GM19397 (cell line): ENCODE measurements at regions not wholly inside any gene's neighbourhood (a gene's known extent, or its start where the extent isn't known, plus 50 kb on each side); places are given as distances from the start of the nearest gene placed in this dataset.
"Not testable (repeated sequence)": the region's sequence is repeated elsewhere in the genome, so short reads cannot be mapped to it uniquely, and the experiment has no call there.

Experiments
- ATAC-seq: cut with Tn5 transposase; IDR thresholded peaks from one replicate; pipeline ENCODE4 v1.9.1; 2021; ENCODE audit warnings: mild to moderate bottlenecking, moderate library complexity; ENCODE audit not compliant: unreplicated experiment

DNA sequence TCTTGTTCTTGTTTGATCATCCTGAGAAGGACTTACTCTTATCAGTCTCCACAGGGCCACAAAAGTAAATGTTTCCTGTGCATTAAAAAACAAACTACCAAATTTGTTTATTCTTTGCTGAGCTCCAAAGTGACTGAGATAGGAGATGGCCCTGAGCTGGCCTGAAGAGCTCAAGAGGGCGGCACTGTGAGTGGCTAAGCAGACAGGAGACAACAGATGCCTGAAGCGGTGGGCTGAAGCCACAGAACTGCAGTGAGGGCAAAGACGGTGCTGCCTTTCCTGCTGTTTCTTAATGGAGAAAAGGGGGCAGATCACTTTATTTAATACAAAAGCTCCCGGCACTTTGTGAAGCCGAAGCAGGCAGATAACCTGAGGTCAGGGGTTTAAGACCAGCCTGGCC is 379.6 kb downstream of the ARL4A start:
- ATAC-seq = no peak

DNA sequence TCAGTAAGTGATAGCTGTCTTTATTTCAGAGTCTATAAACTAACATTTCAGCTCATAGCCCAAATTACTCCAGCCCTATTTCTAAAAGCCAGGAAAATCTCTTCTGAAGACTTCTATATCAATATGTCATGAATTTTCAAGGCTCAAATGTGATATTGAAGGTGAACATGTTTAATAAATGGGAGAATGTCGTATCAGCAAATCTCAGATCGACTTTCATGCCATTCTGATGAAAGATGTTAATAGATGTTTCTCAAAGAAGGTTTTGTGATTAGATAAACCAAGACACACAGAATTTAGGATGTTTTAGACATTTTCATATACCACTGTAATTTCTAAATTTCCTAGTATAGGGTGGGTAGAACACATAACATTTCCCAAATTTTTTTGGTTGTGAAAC is 380.6 kb downstream of the ARL4A start:
- no peak for ATAC-seq

DNA sequence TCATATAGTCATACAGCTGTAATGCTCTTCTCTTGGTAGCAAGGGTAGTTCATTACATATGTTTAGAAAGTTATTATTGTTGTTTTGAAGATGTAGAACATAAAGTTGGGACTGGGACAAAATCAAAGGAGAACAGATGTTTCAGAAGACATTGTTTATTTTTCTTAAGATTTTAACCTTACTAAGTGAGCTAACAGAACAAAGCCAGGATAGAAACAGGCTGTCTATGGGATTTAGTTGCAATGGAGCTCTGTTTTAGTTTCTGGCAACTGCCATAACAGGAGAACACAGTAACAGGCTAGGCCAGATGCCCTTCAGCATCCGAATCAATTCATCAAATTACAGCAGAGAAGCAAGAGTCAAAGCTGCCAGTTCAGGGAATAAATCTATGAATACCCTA is 382.4 kb downstream of the ARL4A start:
- ATAC-seq = no peak

DNA sequence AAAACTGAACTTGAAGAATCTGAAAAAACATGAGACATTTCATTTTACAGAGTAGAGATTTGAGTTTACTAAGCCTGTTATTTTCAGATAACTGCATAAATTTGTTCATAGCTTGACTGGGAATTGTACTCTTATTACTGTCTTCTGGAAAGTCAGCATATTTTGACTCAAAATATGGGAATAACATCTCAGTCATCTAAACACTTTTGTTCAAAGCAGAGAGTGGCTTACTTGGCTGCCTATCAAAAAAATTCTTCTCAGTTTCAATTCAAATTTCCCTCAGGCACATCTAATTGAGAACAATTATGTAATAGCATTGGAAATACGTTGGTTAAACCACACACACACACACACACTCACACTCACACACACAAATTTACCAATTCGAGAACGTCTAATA is 384.6 kb downstream of the ARL4A start:
- no peak for ATAC-seq

DNA sequence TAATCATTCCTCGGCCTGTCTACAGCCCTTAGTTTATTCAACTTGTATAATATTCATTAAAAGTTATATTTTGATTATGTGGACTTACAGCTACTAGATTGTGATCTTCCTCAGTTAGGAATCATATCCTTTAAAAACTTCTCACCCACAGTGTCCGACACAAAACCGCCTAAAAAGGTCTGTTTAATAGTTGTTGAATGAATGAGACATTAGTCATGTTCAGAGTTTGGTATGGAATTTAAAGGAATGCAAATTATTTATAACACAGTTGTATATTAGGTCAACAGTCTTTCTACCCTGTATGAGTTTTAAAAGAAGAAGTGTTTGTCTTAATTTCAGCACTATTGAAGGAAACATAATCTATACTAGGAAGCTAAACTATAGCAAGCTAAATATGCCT is 390.0 kb downstream of the ARL4A start:
- no peak for ATAC-seq

DNA sequence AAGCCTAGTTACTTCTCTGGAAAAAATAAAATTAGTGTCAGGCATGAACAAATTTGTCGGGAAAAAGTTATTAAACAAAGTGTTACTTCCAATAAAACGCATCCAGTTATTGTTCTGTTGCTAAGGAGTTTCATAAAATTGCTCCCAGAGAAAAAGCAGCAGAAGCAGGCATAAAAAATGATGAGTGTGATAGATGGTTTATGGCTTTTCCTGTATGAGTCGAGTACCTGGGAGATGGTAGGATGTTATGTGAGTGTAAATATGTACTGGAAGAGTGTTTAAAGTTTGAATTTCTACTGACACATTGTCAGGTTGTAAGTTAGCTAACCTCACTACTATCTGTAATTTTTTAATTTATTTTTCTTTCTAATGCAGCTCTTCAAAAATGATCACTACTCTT is 390.7 kb downstream of the ARL4A start:
- ATAC-seq = no peak

DNA sequence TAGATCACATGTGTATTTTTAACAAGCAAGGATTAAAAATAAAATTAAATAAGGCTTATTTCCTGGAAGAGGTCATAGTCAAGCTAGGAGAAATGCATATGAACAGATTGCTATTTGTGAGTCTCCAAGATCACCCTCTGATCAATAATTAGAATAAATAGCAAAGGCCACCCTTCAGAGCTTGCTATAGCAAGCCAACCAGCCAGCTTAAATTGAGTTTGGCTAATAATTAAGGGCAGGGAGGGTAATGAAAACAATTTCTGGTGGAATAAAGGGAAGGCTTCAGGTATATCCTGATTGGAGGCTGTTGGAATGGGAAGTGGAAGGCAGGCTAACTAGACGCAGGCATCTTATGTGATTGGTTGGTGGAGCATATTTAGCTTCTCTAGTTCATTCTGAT is 403.5 kb downstream of the ARL4A start:
- no peak for ATAC-seq

DNA sequence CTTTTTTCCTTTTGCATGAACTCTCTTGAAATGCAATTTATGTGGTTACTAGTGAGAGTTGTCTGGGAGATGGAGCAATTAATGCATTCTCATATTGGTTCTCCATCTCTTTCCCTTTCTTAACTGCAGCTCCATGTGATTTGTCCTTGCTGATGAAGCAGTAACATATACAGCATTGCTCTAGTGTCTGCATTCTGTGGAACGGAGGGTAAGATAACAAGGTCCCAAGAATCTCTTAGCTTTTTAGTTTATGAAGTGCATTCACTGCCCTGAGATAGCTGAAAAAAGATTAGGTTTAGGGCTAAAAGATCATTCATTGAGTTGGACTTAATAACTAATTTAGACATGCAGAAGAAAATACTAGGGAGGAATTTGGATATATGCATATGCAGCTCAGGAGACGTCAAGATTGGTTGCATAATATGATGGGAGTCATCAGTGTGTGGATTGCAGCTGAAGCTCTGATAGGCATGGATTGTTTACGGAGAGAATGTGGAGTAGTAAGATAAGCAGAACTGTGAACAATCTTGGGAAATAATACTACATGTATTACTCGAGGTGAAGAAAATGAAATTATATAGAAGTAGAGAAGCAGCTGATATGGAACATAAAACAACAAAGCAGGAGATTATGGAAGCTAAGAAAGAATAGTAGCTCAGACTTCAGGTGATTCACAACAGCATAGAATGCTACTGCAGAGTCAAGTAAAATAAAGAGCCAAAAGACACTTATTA is 404.7 kb downstream of the ARL4A start:
- ATAC-seq = no peak

DNA sequence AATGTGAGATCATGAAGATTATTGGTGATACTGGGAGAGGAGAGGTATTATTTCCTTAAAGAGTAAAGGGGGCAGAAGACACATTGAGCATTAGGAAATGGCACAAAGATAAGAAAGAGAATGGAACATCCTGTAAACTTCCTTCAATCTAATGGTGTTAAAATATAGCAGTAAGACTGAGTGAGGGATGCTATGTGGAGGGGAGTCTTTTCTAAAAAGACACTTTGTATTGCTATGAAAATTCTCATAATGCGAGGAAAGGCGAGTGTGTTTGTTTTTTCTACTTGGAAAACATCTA is 405.2 kb downstream of the ARL4A start:
- ATAC-seq = no peak

DNA sequence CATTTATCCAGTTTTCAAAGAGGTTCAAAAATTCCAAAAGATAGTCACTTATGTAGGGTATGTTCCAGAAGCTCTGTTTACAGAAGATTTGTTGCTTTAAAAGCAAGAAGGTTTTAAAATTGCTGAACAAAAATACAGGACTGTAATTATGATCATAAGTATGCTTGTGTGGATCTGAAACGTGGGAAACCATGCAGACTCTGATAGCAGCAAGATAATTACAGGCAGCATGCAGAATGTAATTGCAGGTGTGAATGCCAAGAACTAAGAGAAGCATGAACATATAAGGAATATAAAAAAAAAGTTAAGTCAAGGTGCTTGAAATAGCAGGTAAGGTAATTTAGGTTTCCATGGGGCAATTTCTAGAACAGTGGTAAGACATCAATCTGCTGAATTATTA is 405.7 kb downstream of the ARL4A start:
- ATAC-seq = no peak

DNA sequence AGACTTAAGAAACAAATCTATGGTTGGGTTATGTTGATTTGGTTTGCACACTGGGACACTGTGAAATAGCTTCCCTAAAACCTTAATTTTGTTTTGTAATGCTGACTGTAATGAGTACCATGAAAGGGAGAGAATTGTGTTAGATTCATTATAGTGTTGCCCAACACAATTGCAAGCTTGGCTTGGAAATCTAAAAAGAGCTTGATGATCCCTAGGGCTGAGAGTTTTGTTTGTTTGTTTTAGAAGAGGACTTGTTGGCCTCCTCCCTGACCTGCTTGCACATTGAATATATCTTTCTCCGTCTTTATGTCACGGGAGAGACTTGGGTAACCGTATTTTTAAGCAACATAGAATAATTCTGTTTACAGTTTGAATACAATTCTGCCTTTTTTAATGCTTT is 410.1 kb downstream of the ARL4A start:
- ATAC-seq = no peak

DNA sequence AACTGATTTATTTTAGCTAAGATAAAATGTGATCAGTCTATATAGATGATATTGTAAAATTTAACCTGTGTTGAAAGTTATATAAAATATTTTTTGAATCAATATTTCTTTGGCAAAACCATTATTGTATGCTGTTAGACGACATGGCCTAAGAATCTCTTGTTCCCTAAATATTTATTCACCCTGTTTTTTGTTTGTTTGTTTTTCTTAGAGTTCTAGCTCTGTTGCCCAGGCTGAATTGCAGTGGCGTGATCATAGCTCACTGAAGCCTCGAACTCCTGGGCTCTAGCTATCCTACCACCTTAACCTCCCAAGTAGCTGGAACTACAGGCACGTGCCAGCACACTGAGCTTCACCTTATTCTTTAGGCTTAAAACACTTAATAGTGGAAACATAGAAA is 410.7 kb downstream of the ARL4A start:
- no peak for ATAC-seq

DNA sequence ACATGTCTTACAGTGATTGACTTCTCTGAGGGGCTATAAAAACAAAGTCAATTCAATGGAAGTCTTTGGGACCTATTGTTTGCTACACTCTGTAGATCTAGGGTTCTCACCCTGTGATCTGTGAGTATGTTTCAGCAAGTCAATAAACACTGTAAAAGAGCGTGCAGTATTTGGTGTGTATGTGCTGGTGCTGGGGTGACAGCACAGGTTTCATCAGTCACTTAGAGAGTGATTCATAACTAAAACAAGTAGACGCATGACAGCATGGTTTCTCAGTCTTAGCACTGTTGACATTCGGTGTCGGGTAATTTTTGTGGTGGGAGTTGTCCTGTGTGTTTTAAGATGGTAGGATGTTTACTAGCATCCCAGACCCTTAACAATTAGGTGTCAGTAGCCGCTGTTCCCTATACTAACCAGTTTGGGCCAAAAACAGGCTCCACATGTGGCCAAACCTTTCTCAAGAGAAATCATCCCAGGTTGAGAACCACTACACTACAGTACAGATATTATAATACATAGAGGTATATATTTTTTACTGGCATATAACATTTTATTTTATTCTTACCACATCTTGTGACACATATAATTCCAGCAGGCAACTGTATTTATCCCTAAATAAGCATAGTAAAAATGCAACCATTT is 411.8 kb downstream of the ARL4A start:
- no peak for ATAC-seq

DNA sequence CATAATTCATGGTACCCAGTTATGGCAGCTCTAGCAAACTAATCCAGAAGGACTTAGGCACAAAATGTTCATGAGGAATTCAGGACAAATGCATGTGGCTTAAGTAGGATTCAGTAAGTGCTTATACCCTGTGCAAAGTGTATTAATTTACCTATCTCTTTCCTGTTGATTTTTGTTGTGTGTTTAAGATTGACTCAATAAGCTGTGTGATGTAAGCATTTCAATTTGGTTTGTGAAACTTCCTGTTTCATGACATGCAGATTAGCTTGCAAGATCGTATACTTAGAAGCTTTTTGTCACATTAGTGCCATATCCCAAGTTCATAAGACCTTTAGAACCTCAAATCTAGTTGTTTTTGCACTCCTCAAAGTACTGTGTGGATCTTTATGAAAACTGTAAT is 416.7 kb downstream of the ARL4A start:
- ATAC-seq = no peak

DNA sequence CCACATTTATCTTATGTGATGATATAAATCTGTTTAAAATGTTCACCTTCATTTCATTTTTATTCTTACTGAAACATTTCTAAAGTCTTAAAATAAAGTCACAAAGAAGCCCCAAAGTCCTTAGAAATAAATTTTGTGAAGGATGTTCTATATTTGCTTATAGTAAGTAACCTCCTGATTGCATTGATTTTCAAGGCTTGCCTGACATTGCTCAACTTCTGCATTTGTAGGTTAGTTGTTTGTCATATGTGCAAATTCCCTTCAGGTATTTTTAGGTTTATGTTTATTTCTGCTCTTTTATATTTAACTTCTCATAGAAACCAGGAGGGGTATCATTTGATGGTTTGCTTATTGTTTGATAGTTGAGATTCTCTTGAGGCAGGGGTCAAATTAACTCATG is 417.8 kb downstream of the ARL4A start:
- no peak for ATAC-seq

DNA sequence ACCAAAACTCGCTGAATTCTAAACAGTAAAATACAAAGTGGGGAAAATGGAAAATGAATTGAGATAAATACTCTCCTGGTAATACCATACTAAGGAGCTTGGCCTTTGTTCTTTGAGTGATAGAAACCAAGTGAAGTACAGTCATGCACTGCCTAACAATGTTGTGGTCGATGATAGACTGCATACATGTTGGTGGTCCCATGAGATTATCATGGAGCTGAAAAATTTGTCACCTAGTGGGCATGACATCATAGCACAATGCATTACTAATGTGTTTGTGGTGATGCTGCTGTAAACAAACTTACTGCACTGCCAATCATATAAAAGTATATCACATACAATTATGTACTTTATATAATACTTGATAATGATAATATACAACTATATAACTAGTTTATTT is 419.1 kb downstream of the ARL4A start:
- ATAC-seq = no peak

DNA sequence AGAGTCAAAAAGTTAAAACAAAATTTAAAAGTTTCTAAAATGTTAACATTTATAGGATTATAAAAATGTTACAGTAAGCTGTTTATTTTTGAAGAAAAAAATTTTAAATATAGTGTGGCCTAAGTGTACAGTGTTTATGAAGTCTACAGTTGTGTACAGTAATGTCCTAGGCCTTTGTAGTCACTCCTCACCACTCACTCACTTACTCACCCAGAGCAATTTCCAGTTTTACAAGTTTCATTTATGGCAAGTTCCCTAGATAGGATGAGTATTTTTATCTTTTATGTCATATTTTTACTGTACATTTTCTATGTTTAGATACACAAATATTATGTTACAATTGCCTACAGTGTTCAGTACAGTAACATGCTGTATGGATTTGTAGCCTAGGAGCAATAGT is 419.9 kb downstream of the ARL4A start:
- no peak for ATAC-seq

DNA sequence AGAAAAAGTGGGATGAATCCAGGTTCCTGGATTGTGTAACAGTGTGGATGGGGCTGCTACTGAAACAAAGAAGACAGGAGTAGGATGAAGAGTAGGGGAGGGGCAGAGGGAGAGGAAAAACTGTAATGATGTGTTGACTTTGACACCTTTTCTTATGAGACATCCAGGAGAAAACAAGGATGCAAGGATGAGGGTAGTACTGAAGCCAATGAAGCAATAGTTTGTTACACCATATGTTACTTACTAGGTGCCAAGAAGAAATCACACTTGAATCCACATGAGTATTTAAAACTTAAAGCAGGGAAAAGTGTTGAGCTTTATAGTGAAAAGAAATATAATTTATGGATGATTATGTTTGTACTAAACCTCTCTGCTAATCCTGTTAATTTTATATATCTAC is 420.6 kb downstream of the ARL4A start:
- ATAC-seq = no peak

DNA sequence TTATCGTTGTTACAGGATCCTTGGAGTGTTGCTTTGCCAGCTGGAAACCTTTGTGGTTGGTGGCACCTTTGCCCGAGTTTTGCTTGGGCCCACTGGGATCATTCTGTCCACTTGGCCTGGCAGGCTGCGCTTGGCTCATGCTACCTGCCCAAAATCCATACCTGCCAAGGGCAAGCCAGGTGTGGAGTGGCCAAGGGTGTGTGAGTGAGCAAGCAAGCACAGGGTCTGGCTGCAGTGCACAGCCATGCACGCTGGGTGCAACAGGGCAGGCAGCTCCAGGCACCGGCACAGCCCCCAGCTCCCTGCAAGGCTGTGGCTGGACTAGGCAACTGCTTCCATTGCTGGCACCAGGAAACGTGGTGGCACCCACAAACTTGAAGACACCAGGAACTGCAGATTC is 421.8 kb downstream of the ARL4A start:
- no peak for ATAC-seq

DNA sequence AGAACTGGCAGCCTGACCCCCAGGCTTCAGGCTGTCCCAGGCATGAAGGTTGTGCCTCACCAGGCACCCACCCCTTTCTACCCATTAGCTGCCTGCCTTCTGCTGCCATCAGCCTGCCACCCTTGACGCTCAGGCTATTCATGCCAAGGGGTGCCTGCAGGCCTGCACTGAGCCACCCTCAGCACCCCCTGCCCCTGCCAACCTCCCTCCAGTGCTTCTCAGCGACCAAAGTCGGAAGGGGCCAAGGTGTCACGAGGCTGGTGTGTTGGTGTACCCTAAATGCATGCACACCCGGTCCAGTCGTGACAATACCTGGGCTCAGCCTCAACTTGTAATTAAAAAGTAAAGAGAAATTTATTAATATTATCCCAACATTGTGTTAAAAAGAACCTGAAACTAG is 422.7 kb downstream of the ARL4A start:
- no peak for ATAC-seq

DNA sequence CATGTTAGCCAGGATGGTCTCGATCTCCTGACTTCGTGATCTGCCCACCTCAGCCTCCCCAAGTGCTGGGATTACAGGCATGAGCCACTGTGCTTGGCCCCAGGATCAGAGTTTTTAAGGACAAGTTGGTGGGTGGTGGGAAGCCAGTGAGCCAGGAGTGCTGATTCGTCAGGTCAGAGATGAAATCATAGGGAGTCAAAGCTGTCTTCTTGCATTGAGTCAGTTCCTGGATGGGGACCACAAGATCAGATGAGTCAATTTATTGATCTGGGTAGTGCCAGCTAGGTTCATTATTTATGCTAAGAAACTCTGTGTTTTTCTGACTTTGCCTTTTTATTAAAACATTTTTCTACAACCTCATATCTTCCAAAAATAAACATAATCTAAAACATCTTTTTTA is 423.8 kb downstream of the ARL4A start:
- ATAC-seq = no peak

DNA sequence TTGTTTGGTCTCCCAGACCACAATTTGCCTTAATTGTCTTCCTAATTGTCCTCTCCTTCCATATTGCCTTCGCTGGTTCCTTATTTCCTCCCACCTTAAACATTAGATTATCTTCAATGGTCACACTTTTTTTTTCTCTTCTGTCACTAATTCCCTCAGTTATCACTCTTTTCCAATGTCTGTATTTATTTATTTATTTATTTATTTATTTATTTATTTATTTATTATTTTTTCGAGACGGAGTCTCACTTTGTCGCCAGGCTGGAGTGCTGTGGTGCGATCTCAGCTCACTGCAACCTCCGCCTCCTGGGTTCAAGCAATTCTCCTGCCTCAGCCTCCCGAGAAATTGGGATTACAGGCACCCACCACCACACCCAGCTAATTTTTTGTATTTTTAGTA is 426.8 kb downstream of the ARL4A start:
- ATAC-seq = not testable (repeated sequence)

DNA sequence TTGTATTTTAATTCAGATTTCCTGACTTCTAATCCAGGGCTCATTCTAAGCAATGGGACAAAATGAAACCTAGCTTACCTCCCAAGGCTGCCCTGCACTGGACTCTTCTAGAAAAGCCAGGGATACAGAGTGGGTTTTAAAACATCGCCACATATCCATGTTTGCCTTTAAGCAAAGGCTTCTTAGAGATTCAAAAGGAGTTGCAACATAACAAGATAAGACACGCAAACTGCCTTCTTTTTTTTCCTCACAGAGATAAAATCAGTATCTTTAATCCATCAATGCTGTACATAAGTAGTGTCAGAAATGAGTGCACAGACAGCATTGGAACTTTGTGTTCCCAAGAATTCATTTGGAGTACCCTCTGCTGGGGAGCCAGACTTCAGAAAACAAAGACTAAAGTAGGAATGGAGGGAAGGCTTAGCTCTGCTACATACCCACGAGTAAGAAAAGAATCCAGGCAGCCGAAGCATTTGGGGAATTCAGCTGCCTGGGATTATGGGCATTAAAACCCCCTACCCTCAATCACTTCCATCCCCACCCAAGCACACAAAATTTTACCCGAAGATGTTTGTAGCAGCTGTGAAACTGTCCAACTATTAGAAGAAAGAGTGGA is 427.8 kb downstream of the ARL4A start:
- no peak for ATAC-seq
